ENCODE measurements at regions not wholly inside any gene's neighbourhood (a gene's known extent, or its start where the extent isn't known, plus 50 kb on each side); places are given as distances from the start of the nearest gene placed in this dataset.

- Histone ChIP-seq H3K4me3 (no peak overlapping the region), H3K27me3 (peaks cover 13 to 54% of the 10 kb centered on the region in 2 donors), H3K27ac (no peak overlapping the region), H3K36me3 (no peaks in the 10 kb centered on the region), H3K9me3 (no peaks in the 10 kb centered on the region), H3K4me1 (peaks cover 0 to 20% (median 16%) of the 10 kb centered on the region in 4 donors)
- no peak for TF ChIP-seq CTCF (IDR thresholded peaks at IDR 0.05)
- intact Hi-C loops (cut with DNase I; ENCODE audit: low total_unique reads), result no loop called here
- DNase-seq, result no peak
Measured at GRCh38 chr15:96407482-96407881, 77.0 kb downstream of the NR2F2 start.

GRCh38 chr15:96408591-96409183 lies 78.2 kb downstream of the NR2F2 start:
- intact Hi-C loops (cut with DNase I; ENCODE audit: low total_unique reads), result no loop called here
- DNase-seq, result no peak
- H3K4me1 ChIP-seq, result peaks cover 0 to 20% (median 16%) of the 10 kb centered on the region in 4 donors
- no peaks in the 10 kb centered on the region for H3K36me3 ChIP-seq
- peak overlapping the region in 1 of 2 donors; percentile 50 for H3K4me3 ChIP-seq
- H3K9me3 ChIP-seq, result no peaks in the 10 kb centered on the region
- TF ChIP-seq CTCF (IDR thresholded peaks at IDR 0.05), result no peak
- peaks cover 13 to 66% of the 10 kb centered on the region in 2 donors for H3K27me3 ChIP-seq
- H3K27ac ChIP-seq, result no peak overlapping the region

GRCh38 chr15:96409215-96410138 lies 79.0 kb downstream of the NR2F2 start:
- no peak for DNase-seq
- no peak overlapping the region for H3K27ac ChIP-seq
- H3K36me3 ChIP-seq, result no peaks in the 10 kb centered on the region
- peak overlapping the region; percentile 25 to 50 for H3K4me3 ChIP-seq
- H3K9me3 ChIP-seq, result no peaks in the 10 kb centered on the region
- H3K27me3 ChIP-seq, result peaks cover 13 to 72% of the 10 kb centered on the region in 2 donors
- intact Hi-C loops (cut with DNase I; ENCODE audit: low total_unique reads), result loop anchor here (5.0 kb wide), 1 partner anchor 47 kb away; no protein-coding TSS in a partner anchor
- H3K4me1 ChIP-seq, result peaks cover 0 to 20% (median 16%) of the 10 kb centered on the region in 4 donors
- TF ChIP-seq CTCF (IDR thresholded peaks at IDR 0.05), result no peak

- H3K27me3 ChIP-seq, result peaks cover 13 to 81% of the 10 kb centered on the region in 2 donors
- intact Hi-C loops (cut with DNase I; ENCODE audit: low total_unique reads), result loop anchor here (5.0 kb wide), 1 partner anchor 48 kb away; no protein-coding TSS in a partner anchor
Measured at GRCh38 chr15:96410175-96411055, 79.9 kb downstream of the NR2F2 start.

More at GRCh38 chr15:96410175-96411055, 79.9 kb downstream of the NR2F2 start:
- Histone ChIP-seq H3K9me3 (no peaks in the 10 kb centered on the region), H3K36me3 (no peaks in the 10 kb centered on the region), H3K4me1 (peaks cover 0 to 20% (median 16%) of the 10 kb centered on the region in 4 donors), H3K27ac (no peak overlapping the region), H3K4me3 (peak overlapping the region in 1 of 2 donors; percentile 50)
- no peak for DNase-seq
- no peak for TF ChIP-seq CTCF (IDR thresholded peaks at IDR 0.05)

Measured in tibial artery (tissue), 4 donors.